CD4-positive, alpha-beta T cell (primary cell): ENCODE measurements at regions not wholly inside any gene's neighbourhood (a gene's known extent, or its start where the extent isn't known, plus 50 kb on each side); places are given as distances from the start of the nearest gene placed in this dataset.

Experiments
- ATAC-seq: fragments of 200-7000 bp; cut with Tn5 transposase; one replicate; pipeline ENCODE4 v1.10.0; 2022; ENCODE audit warnings: mild to moderate bottlenecking; ENCODE audit not compliant: poor library complexity
- CTCF ChIA-PET: fragments of 350-600 bp; sonication (Branson Sonifier 250); formaldehyde crosslinking; loops from one replicate; lab custom pipeline; 2021; ENCODE audit warnings: antibody characterized with exemption, inconsistent platforms; lab: Charles Lee
- POLR2A ChIA-PET: fragments of 350-600 bp; sonication (Branson Sonifier 250); formaldehyde crosslinking; loops from one replicate; lab custom pipeline; 2021; ENCODE audit warnings: antibody characterized with exemption, inconsistent platforms; lab: Charles Lee
- DNase-seq, 14 experiments: peaks; one replicate each; pipeline ENCODE4 v3.0.0-alpha.2; 2013 to 2020; ENCODE audit warnings: mixed read lengths in 2 of 14
- H3K27ac ChIP-seq, 2 donors: one replicate each; pipeline versions ENCODE4 v1.5.1 to v1.7.0; 2013; ENCODE audit warnings: low read length in 2 of 2, low read depth in 1 of 2, mild to moderate bottlenecking in 1 of 2
- H3K27me3 ChIP-seq, 2 experiments: 1 replicate in 1 of 2; 2 replicates in 1 of 2; pipeline versions ENCODE4 v1.6.1 to v1.7.0; 2013; ENCODE audit warnings: low read length in 2 of 2, control low read depth in 1 of 2, mild to moderate bottlenecking in 1 of 2, moderate library complexity in 1 of 2; ENCODE audit not compliant: insufficient read depth in 2 of 2, control insufficient read depth in 1 of 2
- H3K36me3 ChIP-seq: one replicate; pipeline ENCODE4 v1.6.1; 2013; ENCODE audit warnings: low read length, control low read depth; ENCODE audit not compliant: insufficient read depth
- H3K4me1 ChIP-seq: one replicate; pipeline ENCODE4 v1.6.1; 2013; ENCODE audit warnings: low read length, control low read depth; ENCODE audit not compliant: insufficient read depth
- H3K4me3 ChIP-seq: one replicate; pipeline ENCODE4 v1.5.1; 2013; ENCODE audit warnings: mild to moderate bottlenecking, low read length, moderate library complexity
- H3K9me3 ChIP-seq, 2 experiments: 1 replicate in 1 of 2; 2 replicates in 1 of 2; pipeline versions ENCODE4 v1.6.1 to v1.7.0; 2013; ENCODE audit warnings: low read length in 2 of 2, mild to moderate bottlenecking in 2 of 2, control low read depth in 1 of 2, moderate library complexity in 1 of 2; ENCODE audit not compliant: control insufficient read depth in 1 of 2, insufficient read depth in 1 of 2
- H3K27ac Mint-ChIP-seq: one replicate; pipeline ENCODE4 v1.8.0; 2020; ENCODE audit warnings: mixed read lengths
- H3K27me3 Mint-ChIP-seq: one replicate; pipeline ENCODE4 v1.8.0; 2021; ENCODE audit warnings: mixed read lengths
- H3K36me3 Mint-ChIP-seq: one replicate; pipeline ENCODE4 v1.8.0; 2021; ENCODE audit warnings: low read depth, mixed read lengths
- H3K4me1 Mint-ChIP-seq: one replicate; pipeline ENCODE4 v1.8.0; 2021; ENCODE audit warnings: low read depth, mixed read lengths
- H3K4me3 Mint-ChIP-seq: one replicate; pipeline ENCODE4 v1.8.0; 2020; ENCODE audit warnings: mild to moderate bottlenecking, mixed read lengths
- H3K9me3 Mint-ChIP-seq: one replicate; pipeline ENCODE4 v1.8.0; 2020; ENCODE audit warnings: mixed read lengths
- CTCF ChIP-seq: fragments of 200-600 bp; IDR thresholded peaks from one replicate; pipeline ENCODE4 v1.8.0; 2022; ENCODE audit warnings: antibody characterized with exemption, mild to moderate bottlenecking
- intact Hi-C, 2 experiments: fragments of 100-400 bp; cut with DNase I in 1 of 2; cut with micrococcal nuclease in 1 of 2; formaldehyde crosslinking; loops; one replicate each; pipeline versions ENCODE4 v1.15.1 to v1.9.0; 2023 to 2025; cut with DNase I, micrococcal nuclease

GRCh38 chr12:24759155-24759554, 189.7 kb downstream of the BCAT1 start:
- no peaks in the 10 kb centered on the region for H3K36me3 ChIP-seq
- intact Hi-C loops, result no loop called here
- ChIA-PET POLR2A (interaction anchor here (0.6 to 1.1 kb wide), 2 partner anchors 22 to 55 kb away, joined by 3 read pairs; no protein-coding TSS in a partner anchor), CTCF (no interaction called here)
- no peaks in the 10 kb centered on the region for H3K9me3 ChIP-seq
- H3K27ac ChIP-seq, result no peak overlapping the region
- Mint-ChIP-seq H3K4me1 (no peaks in the 10 kb centered on the region), H3K9me3 (no peaks in the 10 kb centered on the region), H3K4me3 (no peak overlapping the region), H3K36me3 (no peaks in the 10 kb centered on the region), H3K27ac (no peak overlapping the region), H3K27me3 (peaks cover 7% of the 10 kb centered on the region)
- H3K4me3 ChIP-seq, result no peak overlapping the region
- H3K4me1 ChIP-seq, result no peaks in the 10 kb centered on the region
- peaks cover 0 to 7% of the 10 kb centered on the region in 2 experiments for H3K27me3 ChIP-seq
- ATAC-seq (no peak), DNase-seq (no peak)
- TF ChIP-seq CTCF, result no peak

- Histone ChIP-seq H3K9me3 (no peaks in the 10 kb centered on the region), H3K4me1 (no peaks in the 10 kb centered on the region), H3K36me3 (no peaks in the 10 kb centered on the region), H3K27ac (no peak overlapping the region), H3K4me3 (no peak overlapping the region), H3K27me3 (peaks cover 2 to 7% of the 10 kb centered on the region in 2 experiments)
- intact Hi-C loops, result no loop called here
- ATAC-seq, result no peak
- Mint-ChIP-seq H3K27me3 (peaks cover 7% of the 10 kb centered on the region), H3K4me1 (no peaks in the 10 kb centered on the region), H3K4me3 (no peak overlapping the region), H3K27ac (no peak overlapping the region), H3K36me3 (no peaks in the 10 kb centered on the region), H3K9me3 (no peaks in the 10 kb centered on the region)
- ChIA-PET POLR2A (no interaction called here), CTCF (no interaction called here)
- TF ChIP-seq CTCF, result no peak
- no peak for DNase-seq
These were observed 192.3 kb downstream of the BCAT1 start for GRCh38 chr12:24756479-24757024.

GRCh38 chr12:24754690-24755638, 193.9 kb downstream of the BCAT1 start:
- ATAC-seq (no peak), DNase-seq (no peak)
- Histone ChIP-seq H3K27me3 (peaks cover 2 to 7% of the 10 kb centered on the region in 2 experiments), H3K27ac (no peak overlapping the region), H3K4me1 (no peaks in the 10 kb centered on the region), H3K9me3 (no peaks in the 10 kb centered on the region), H3K36me3 (no peaks in the 10 kb centered on the region), H3K4me3 (no peak overlapping the region)
- Mint-ChIP-seq H3K27ac (no peak overlapping the region), H3K4me3 (no peak overlapping the region), H3K9me3 (no peaks in the 10 kb centered on the region), H3K27me3 (peaks cover 3% of the 10 kb centered on the region), H3K36me3 (no peaks in the 10 kb centered on the region), H3K4me1 (no peaks in the 10 kb centered on the region)
- intact Hi-C loops, result no loop called here
- ChIA-PET POLR2A (no interaction called here), CTCF (no interaction called here)
- no peak for TF ChIP-seq CTCF
